ENCODE measurements at regions not wholly inside any gene's neighbourhood (a gene's known extent, or its start where the extent isn't known, plus 50 kb on each side); places are given as distances from the start of the nearest gene placed in this dataset.
"Not testable (repeated sequence)": the region's sequence is repeated elsewhere in the genome, so short reads cannot be mapped to it uniquely, and the experiment has no call there.

DNA sequence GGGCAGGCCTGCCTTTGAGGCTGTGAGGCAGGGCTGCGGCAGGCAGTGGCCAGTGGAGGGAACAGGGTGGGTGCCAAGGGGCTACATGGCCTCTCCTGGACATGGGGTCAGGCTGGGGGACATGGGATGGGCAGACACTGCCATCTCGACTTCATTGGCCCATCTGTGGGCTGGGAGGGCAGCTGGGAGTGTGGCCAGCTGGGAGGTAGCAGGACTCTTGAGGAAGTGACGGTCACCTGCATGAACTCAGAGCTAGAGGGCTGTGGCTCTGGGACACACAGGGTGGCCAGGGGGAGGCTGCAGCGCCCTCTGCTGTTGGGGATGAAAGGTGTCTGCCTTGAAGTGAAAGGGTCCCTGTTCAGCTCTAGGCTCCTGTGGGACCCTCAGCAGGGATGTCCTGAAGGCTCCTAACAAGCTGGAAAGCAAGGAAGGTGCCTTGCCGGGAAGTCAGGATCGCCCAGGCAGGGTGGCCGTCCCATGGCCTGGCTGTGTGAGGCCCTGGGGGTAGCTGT is 244.0 kb downstream of the ANKRD30B start:
- not testable (repeated sequence) for H2AK5ac ChIP-seq (ENCODE audit: low read depth, low read length); H2BK15ac ChIP-seq (ENCODE audit: low read length); H4K91ac ChIP-seq (ENCODE audit: low read depth, low read length, poor library complexity); H2BK12ac ChIP-seq (ENCODE audit: low read length); H3K4me3 ChIP-seq (ENCODE audit: low read length in 2 of 2); H3K9ac ChIP-seq (ENCODE audit: low read depth, low read length, poor library complexity); H3K27ac ChIP-seq (replicated peaks; ENCODE audit: low read length); H3K27me3 ChIP-seq (ENCODE audit: control insufficient read depth in 3 of 3, insufficient read depth in 3 of 3, low read depth in 1 of 3, low read length in 3 of 3); H3K4me2 ChIP-seq (ENCODE audit: insufficient read depth, low read length, poor library complexity, severe bottlenecking); H2BK5ac ChIP-seq (ENCODE audit: low read length); H3K14ac ChIP-seq (ENCODE audit: low read length); H3K4me1 ChIP-seq (ENCODE audit: control insufficient read depth in 2 of 2, insufficient read depth in 1 of 2, low read depth in 1 of 2, low read length in 2 of 2); H3K79me1 ChIP-seq (ENCODE audit: low read depth, low read length); DNase-seq (ENCODE audit: low spot score); H3K23ac ChIP-seq (ENCODE audit: low read depth, low read length, poor library complexity); H3K9me3 ChIP-seq (replicated peaks in 1 of 2; ENCODE audit: control insufficient read depth in 2 of 2, insufficient read depth in 1 of 2, low read depth in 1 of 2, low read length in 2 of 2); H2AFZ ChIP-seq (ENCODE audit: low read length); H4K8ac ChIP-seq (ENCODE audit: low read depth, low read length); H3K18ac ChIP-seq (ENCODE audit: low read length); H2BK120ac ChIP-seq (ENCODE audit: low read depth, low read length); H3K36me3 ChIP-seq (replicated peaks in 1 of 2; ENCODE audit: control insufficient read depth in 2 of 2, insufficient read depth in 2 of 2, low read length in 2 of 2); H3K4ac ChIP-seq (ENCODE audit: low read length)
- no CpG with 5 or more reads among the region's 7 CpGs for WGBS, 2 donors (ENCODE audit: extremely low coverage in 2 of 2, insufficient read length in 2 of 2, insufficient replicate concordance in 1 of 2)

DNA sequence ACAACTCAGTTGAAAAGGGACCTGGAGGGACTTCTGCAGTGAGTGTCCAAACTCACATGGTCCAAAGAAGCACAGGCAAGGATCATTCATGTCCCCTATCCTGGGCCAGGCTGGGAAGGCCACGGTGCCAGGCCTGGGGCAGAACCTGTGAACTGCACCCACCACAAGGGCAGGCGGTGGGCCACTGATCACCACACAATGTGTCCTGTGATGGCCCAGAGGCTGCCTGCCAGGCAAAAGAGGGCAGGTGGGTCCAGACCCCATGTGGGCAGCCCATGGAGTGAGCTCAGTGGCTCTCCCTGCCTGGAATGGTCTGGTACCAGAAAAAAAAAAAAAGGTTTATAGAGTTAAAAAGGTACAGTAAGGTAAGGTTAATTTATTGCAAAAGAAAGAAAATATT is 244.8 kb downstream of the ANKRD30B start:
- not testable (repeated sequence) for H3K79me1 ChIP-seq (ENCODE audit: low read depth, low read length); H3K36me3 ChIP-seq (replicated peaks in 1 of 2; ENCODE audit: control insufficient read depth in 2 of 2, insufficient read depth in 2 of 2, low read length in 2 of 2); H4K8ac ChIP-seq (ENCODE audit: low read depth, low read length); H2BK5ac ChIP-seq (ENCODE audit: low read length); H4K91ac ChIP-seq (ENCODE audit: low read depth, low read length, poor library complexity); H3K9ac ChIP-seq (ENCODE audit: low read depth, low read length, poor library complexity); H3K4ac ChIP-seq (ENCODE audit: low read length); H3K4me2 ChIP-seq (ENCODE audit: insufficient read depth, low read length, poor library complexity, severe bottlenecking); H2AK5ac ChIP-seq (ENCODE audit: low read depth, low read length); H3K27ac ChIP-seq (replicated peaks; ENCODE audit: low read length); H3K23ac ChIP-seq (ENCODE audit: low read depth, low read length, poor library complexity); H3K27me3 ChIP-seq (ENCODE audit: control insufficient read depth in 3 of 3, insufficient read depth in 3 of 3, low read depth in 1 of 3, low read length in 3 of 3); H3K9me3 ChIP-seq (replicated peaks in 1 of 2; ENCODE audit: control insufficient read depth in 2 of 2, insufficient read depth in 1 of 2, low read depth in 1 of 2, low read length in 2 of 2); H3K4me1 ChIP-seq (ENCODE audit: control insufficient read depth in 2 of 2, insufficient read depth in 1 of 2, low read depth in 1 of 2, low read length in 2 of 2); H3K14ac ChIP-seq (ENCODE audit: low read length); DNase-seq (ENCODE audit: low spot score); H3K4me3 ChIP-seq (ENCODE audit: low read length in 2 of 2); H3K18ac ChIP-seq (ENCODE audit: low read length); H2BK120ac ChIP-seq (ENCODE audit: low read depth, low read length); H2BK12ac ChIP-seq (ENCODE audit: low read length); H2BK15ac ChIP-seq (ENCODE audit: low read length); H2AFZ ChIP-seq (ENCODE audit: low read length)
- no CpG with 5 or more reads among the region's 2 CpGs for WGBS, 2 donors (ENCODE audit: extremely low coverage in 2 of 2, insufficient read length in 2 of 2, insufficient replicate concordance in 1 of 2)

DNA sequence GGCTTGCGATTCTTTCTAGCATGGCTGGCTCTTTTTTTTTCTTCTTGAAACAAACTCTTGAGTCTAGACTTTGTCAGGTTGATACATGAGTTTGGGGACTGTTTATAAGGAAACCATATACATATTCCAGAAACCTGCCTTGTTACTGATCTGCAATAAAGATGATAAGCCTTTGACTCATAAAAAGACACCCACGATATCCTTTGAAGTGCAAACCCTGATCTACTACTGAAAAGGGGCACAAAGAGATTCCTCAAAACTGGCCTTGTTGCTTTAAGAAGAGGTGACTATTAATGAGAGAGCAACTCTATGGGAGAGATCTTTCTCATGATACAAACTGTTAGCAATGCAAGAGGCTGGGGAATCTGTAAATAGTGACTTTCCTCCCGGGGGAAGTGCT is 247.1 kb downstream of the ANKRD30B start:
- H2BK12ac ChIP-seq (ENCODE audit: low read length); H3K14ac ChIP-seq (ENCODE audit: low read length); DNase-seq (ENCODE audit: low spot score); H3K9me3 ChIP-seq (replicated peaks in 1 of 2; ENCODE audit: control insufficient read depth in 2 of 2, insufficient read depth in 1 of 2, low read depth in 1 of 2, low read length in 2 of 2); H3K9ac ChIP-seq (ENCODE audit: low read depth, low read length, poor library complexity); H3K27ac ChIP-seq (replicated peaks; ENCODE audit: low read length); H4K91ac ChIP-seq (ENCODE audit: low read depth, low read length, poor library complexity); H3K23ac ChIP-seq (ENCODE audit: low read depth, low read length, poor library complexity); H3K4me2 ChIP-seq (ENCODE audit: insufficient read depth, low read length, poor library complexity, severe bottlenecking); H3K4me1 ChIP-seq (ENCODE audit: control insufficient read depth in 2 of 2, insufficient read depth in 1 of 2, low read depth in 1 of 2, low read length in 2 of 2); H3K4ac ChIP-seq (ENCODE audit: low read length); H3K18ac ChIP-seq (ENCODE audit: low read length); H2AFZ ChIP-seq (ENCODE audit: low read length); H3K36me3 ChIP-seq (replicated peaks in 1 of 2; ENCODE audit: control insufficient read depth in 2 of 2, insufficient read depth in 2 of 2, low read length in 2 of 2); H3K79me1 ChIP-seq (ENCODE audit: low read depth, low read length); H3K4me3 ChIP-seq (ENCODE audit: low read length in 2 of 2); H2BK120ac ChIP-seq (ENCODE audit: low read depth, low read length); H2BK5ac ChIP-seq (ENCODE audit: low read length); H3K27me3 ChIP-seq (ENCODE audit: control insufficient read depth in 3 of 3, insufficient read depth in 3 of 3, low read depth in 1 of 3, low read length in 3 of 3); H4K8ac ChIP-seq (ENCODE audit: low read depth, low read length); H2BK15ac ChIP-seq (ENCODE audit: low read length); H2AK5ac ChIP-seq (ENCODE audit: low read depth, low read length): not testable (repeated sequence)
- WGBS, 2 donors (ENCODE audit: extremely low coverage in 2 of 2, insufficient read length in 2 of 2, insufficient replicate concordance in 1 of 2) = no CpG with 5 or more reads among the region's 3 CpGs

DNA sequence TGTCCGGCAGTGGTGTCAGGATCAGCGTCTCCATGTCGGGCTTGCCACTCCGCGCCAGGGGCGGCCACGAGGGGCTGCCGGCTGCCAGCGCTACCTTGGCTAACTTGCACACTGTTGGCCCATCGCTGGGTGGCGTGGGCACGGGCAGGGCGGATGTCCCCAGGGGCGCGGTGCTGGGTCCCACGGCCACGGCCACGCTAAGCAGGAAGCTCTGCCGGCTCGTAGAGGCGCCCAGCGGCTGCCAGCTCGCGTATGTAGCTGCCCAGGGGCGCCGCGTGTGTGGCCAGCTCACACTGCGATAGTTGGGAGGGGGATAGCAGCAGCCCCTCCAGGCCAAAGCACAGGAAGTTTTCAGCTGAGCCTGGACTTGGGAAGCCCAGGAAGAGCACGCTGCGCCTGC is 249.4 kb downstream of the ANKRD30B start:
- Histone ChIP-seq H3K9me3 (replicated peaks in 1 of 2; ENCODE audit: control insufficient read depth in 2 of 2, insufficient read depth in 1 of 2, low read depth in 1 of 2, low read length in 2 of 2) (peaks cover 0 to 2% of the 10 kb centered on the region in 2 donors), H4K91ac (ENCODE audit: low read depth, low read length, poor library complexity) (no peak overlapping the region), H2AK5ac (ENCODE audit: low read depth, low read length) (no peak overlapping the region), H3K4me3 (ENCODE audit: low read length in 2 of 2) (no peak overlapping the region), H3K18ac (ENCODE audit: low read length) (no peak overlapping the region), H3K9ac (ENCODE audit: low read depth, low read length, poor library complexity) (no peak overlapping the region), H3K27me3 (ENCODE audit: control insufficient read depth in 3 of 3, insufficient read depth in 3 of 3, low read depth in 1 of 3, low read length in 3 of 3) (no peaks in the 10 kb centered on the region), H4K8ac (ENCODE audit: low read depth, low read length) (no peak overlapping the region), H3K4ac (ENCODE audit: low read length) (no peak overlapping the region), H3K79me1 (ENCODE audit: low read depth, low read length) (no peaks in the 10 kb centered on the region), H3K14ac (ENCODE audit: low read length) (no peak overlapping the region), H3K36me3 (replicated peaks in 1 of 2; ENCODE audit: control insufficient read depth in 2 of 2, insufficient read depth in 2 of 2, low read length in 2 of 2) (no peaks in the 10 kb centered on the region), H3K27ac (replicated peaks; ENCODE audit: low read length) (no peak overlapping the region), H2AFZ (ENCODE audit: low read length) (no peak overlapping the region), H2BK120ac (ENCODE audit: low read depth, low read length) (no peak overlapping the region), H2BK15ac (ENCODE audit: low read length) (no peak overlapping the region), H2BK5ac (ENCODE audit: low read length) (no peak overlapping the region), H3K4me2 (ENCODE audit: insufficient read depth, low read length, poor library complexity, severe bottlenecking) (no peak overlapping the region), H2BK12ac (ENCODE audit: low read length) (no peak overlapping the region), H3K23ac (ENCODE audit: low read depth, low read length, poor library complexity) (no peak overlapping the region), H3K4me1 (ENCODE audit: control insufficient read depth in 2 of 2, insufficient read depth in 1 of 2, low read depth in 1 of 2, low read length in 2 of 2) (no peaks in the 10 kb centered on the region)
- no peak for DNase-seq (ENCODE audit: low spot score)
- WGBS, 2 donors (ENCODE audit: extremely low coverage in 2 of 2, insufficient read length in 2 of 2, insufficient replicate concordance in 1 of 2) = no CpG with 5 or more reads among the region's 30 CpGs

All from neuronal stem cell (in vitro differentiated cells).